GM12874 (cell line): ENCODE measurements at regions not wholly inside any gene's neighbourhood (a gene's known extent, or its start where the extent isn't known, plus 50 kb on each side); places are given as distances from the start of the nearest gene placed in this dataset.

ENCODE experiments used
- TF ChIP-seq, protein P1 (sequence below): IDR thresholded peaks from 2 replicates; pipeline ENCODE4 v1.5.1; 2011; ENCODE audit warnings: low read depth, mild to moderate bottlenecking, control low read depth, low read length, moderate library complexity; ENCODE audit not compliant: insufficient read depth

DNA sequence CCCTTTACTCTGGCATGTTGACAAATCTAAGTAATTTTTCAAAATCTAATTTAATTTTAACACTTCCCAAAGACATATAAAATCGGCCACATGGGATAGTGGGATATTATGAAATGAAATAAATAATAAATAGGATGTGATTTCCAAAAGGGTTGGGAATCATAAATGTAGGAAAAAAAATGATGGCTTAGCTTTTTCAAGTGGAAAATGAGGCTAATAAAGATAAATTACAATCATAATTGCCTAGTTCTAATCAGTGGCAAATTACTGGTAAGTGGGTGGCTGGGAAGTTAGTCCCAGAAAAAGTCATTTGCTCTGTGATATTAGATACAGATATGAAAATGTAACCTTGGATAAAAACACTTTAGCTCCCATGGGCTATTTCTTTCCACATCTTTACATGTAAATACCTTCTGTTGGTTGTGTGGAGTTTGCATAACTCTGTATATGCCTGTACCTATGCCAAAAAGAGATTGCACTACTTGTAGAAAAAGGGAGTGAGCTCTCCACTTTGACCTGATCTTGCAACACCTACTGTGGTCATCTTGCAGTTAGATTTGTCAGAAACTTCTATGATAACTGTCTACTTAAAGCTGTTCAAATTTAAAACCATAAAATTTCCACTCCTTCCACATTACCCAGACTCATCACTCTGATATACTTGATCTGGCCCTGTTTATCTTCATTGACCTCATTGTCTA, 284.6 kb upstream of the KAZN start:
- TF ChIP-seq, protein P1, sequence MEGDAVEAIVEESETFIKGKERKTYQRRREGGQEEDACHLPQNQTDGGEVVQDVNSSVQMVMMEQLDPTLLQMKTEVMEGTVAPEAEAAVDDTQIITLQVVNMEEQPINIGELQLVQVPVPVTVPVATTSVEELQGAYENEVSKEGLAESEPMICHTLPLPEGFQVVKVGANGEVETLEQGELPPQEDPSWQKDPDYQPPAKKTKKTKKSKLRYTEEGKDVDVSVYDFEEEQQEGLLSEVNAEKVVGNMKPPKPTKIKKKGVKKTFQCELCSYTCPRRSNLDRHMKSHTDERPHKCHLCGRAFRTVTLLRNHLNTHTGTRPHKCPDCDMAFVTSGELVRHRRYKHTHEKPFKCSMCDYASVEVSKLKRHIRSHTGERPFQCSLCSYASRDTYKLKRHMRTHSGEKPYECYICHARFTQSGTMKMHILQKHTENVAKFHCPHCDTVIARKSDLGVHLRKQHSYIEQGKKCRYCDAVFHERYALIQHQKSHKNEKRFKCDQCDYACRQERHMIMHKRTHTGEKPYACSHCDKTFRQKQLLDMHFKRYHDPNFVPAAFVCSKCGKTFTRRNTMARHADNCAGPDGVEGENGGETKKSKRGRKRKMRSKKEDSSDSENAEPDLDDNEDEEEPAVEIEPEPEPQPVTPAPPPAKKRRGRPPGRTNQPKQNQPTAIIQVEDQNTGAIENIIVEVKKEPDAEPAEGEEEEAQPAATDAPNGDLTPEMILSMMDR, result no peak

DNA sequence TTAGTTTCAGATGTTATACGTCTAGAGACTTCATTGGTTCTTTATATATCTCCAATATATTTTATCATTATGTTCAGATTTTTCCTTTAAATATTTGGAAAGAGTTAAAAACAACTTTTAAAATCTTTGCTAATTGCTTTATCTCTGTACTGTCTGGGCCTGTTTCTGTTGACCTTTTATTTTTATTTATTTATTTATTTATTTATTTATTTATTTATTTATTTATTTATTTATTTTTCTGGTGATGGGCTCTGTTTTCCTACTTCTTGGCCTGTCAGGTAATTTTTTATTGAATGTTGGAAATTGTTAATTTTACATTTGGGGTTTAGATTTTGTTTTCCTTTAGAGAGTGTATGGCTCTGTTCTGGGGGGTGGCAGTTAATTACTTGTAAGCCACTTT, 279.7 kb upstream of the KAZN start:
- TF ChIP-seq, protein P1, result no peak

DNA sequence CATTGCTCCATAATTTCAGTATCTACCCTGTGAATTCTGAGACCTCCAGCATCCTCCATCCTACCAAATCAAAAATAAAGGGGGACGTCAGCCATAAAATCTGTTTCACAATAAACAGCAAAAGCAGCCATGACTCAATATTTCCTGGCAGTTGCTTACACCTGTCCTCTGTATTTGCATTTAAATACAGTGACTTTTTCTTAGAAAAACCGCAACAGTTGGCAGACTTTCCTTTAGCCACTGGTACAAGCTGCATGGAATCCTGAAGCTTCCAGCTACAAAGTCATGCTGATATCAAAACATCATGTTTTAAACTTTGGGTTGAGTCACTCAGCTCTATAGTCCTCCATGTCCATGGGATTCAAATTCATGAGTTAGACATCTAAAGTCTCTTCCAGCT, 278.0 kb upstream of the KAZN start:
- TF ChIP-seq, protein P1, result no peak

DNA sequence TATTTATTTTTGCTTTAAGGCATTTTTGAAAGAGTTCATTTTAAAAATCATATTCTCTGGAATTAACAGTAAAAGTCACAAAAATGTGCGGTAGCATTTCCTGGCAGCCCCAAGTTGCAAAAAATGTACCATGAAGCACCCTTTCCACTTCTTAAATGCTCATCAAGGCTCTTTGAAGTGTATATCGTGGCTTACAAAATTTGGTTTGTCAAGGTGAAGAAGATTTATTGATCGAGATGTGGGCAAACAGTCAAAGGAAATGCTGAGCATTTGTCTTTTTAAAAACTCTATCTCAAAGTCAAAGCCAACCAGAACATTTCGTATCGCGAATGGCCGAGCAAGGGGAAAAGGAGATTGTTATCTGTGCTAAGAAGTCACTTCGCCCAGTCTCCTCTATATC, 277.5 kb upstream of the KAZN start:
- TF ChIP-seq, protein P1, result no peak

DNA sequence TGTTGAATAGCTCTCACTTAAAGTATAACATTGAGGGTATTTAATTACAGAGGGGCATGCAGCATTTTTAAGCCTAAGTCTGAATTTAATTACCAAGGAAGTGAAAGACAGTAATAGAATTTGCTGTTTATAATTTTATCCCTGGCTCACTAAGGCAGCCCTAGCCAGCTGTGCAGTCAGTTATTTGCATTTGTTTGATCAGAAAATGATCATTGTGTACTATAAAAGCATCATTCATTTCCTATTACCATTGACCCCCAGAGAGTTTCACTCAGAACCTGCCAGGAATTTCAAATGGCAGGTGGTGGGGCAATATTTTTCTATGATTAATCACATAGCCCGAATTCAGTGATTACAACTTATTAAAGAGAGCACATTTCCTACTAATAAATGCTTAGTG, 277.1 kb upstream of the KAZN start:
- TF ChIP-seq, protein P1, result no peak

DNA sequence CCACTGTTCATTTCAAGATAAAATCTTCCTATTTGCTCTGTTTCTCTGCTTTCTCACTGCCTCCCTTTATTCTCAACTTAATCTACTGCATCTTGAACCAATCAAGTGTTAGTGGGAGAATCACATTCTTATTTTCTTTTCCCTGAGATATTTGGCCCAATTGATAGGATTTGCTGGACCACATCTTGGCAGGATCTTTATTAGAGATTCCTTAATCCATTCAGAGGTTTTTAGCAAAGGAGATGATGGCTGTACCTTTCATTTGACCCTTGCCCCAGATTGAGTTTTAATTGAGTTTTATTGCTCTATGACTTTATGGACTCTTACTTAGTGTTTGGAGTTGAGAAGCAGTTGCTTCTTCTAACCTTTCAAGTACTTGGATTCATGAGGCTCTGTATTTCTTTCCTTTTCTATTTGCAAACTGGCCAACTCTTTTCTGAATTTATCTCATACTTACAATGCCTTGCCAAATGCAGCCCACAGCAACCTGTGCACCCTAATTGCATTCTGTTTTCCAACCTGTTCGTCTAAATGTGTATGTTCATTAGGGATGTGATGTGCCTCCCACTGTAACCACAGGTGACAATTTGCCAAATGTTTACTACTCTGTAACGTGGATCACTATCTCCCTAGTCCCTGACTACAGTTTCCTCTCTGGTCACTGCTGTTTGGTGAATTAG, 274.8 kb upstream of the KAZN start:
- TF ChIP-seq, protein P1, result no peak

DNA sequence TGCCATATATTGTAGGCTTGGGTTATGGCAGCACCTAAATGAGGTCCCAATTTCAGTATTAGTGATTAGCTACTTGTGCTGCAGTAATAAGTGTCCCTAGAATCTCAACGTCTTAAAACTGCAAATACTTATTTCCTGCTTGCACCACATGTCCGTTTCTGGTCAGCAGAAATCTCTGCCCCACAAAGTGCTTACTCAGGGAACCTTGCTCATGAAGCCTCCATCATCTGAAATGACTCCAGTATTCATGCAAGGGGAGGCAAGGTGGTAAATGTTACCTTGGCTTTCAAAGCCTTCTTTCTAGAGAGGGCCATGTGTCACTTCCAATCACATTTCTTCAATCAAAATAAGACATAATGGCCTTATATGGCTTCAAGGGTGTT, 274.2 kb upstream of the KAZN start:
- TF ChIP-seq, protein P1, result no peak
